ENCODE measurements at regions not wholly inside any gene's neighbourhood (a gene's known extent, or its start where the extent isn't known, plus 50 kb on each side); places are given as distances from the start of the nearest gene placed in this dataset.

DNA sequence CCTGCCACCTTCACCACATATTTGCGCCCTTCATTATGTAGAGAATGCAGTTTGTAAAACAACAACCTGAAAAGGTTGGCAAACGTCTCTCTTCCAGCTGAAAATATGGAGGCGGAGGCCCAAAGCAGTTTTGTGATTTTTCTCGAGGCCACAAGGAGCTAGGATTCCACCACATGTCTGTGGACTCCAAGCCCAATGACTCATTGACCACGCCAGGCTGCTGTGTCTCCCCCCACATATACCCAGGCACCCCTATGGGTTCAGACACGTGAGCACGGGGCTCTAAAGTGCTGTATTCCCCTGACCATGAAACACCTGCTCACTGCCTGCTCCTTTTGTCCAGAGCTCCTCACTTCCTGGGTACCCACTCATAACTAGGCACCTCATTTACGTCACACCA lies 121.4 kb upstream of the CDH5 start:
- FAIRE-seq, result no peak
- H4K20me1 ChIP-seq (ENCODE audit: insufficient read depth, low read length), result no peaks in the 10 kb centered on the region
- WGBS (ENCODE audit: low lambda C conversion rate), result 4% methylated on average over 5 of the region's 8 CpGs
- no peak for DNase-seq (ENCODE audit: low spot score)
- no peak overlapping the region for H3K9ac ChIP-seq (ENCODE audit: insufficient read depth, low read depth, low read length)
- no peaks in the 10 kb centered on the region for H3K9me3 ChIP-seq (ENCODE audit: low read length)
- no peaks in the 10 kb centered on the region for H3K36me3 ChIP-seq (replicated peaks in 1 of 2; ENCODE audit: control insufficient read depth in 1 of 2, insufficient read depth in 2 of 2, low read length in 2 of 2)
- ChIA-PET CTCF (ENCODE audit: low intra/inter-chr PET ratio, low total read pairs) (no interaction called here), POLR2A (no interaction called here)
- no peak overlapping the region for H3K27ac ChIP-seq (ENCODE audit: extremely low read length, insufficient read depth, low read length)
- H3K4me1 ChIP-seq (ENCODE audit: insufficient read depth, low read length), result no peaks in the 10 kb centered on the region
- no peak overlapping the region for H3K4me3 ChIP-seq (replicated peaks in 1 of 3; ENCODE audit: insufficient read depth in 1 of 3, low read depth in 2 of 3, low read length in 3 of 3)
- TF ChIP-seq ZNF205 (CRISPR knock-in tag; IDR thresholded peaks at IDR 0.05) (no peak), MEIS1 (CRISPR knock-in tag; IDR thresholded peaks at IDR 0.05; ENCODE audit: borderline replicate concordance) (no peak), ZNF335 (CRISPR knock-in tag; IDR thresholded peaks at IDR 0.05) (no peak), ZNF567 (CRISPR knock-in tag; IDR thresholded peaks at IDR 0.05; ENCODE audit: borderline replicate concordance) (no peak), ZBTB8A (CRISPR knock-in tag; IDR thresholded peaks at IDR 0.05; ENCODE audit: borderline replicate concordance, low read depth) (no peak), TARDBP (CRISPR knock-in tag; IDR thresholded peaks at IDR 0.05) (no peak), ARNT (IDR thresholded peaks at IDR 0.05) (no peak), DRAP1 (CRISPR knock-in tag; IDR thresholded peaks at IDR 0.05) (no peak), ZNF850 (CRISPR knock-in tag; conservative IDR thresholded peaks at IDR 0.05) (no peak), ZNF138 (CRISPR knock-in tag; IDR thresholded peaks at IDR 0.05; ENCODE audit: low read depth) (no peak), DDIT3 (CRISPR knock-in tag; IDR thresholded peaks at IDR 0.05) (no peak)
- TF ChIP-seq, protein P1, sequence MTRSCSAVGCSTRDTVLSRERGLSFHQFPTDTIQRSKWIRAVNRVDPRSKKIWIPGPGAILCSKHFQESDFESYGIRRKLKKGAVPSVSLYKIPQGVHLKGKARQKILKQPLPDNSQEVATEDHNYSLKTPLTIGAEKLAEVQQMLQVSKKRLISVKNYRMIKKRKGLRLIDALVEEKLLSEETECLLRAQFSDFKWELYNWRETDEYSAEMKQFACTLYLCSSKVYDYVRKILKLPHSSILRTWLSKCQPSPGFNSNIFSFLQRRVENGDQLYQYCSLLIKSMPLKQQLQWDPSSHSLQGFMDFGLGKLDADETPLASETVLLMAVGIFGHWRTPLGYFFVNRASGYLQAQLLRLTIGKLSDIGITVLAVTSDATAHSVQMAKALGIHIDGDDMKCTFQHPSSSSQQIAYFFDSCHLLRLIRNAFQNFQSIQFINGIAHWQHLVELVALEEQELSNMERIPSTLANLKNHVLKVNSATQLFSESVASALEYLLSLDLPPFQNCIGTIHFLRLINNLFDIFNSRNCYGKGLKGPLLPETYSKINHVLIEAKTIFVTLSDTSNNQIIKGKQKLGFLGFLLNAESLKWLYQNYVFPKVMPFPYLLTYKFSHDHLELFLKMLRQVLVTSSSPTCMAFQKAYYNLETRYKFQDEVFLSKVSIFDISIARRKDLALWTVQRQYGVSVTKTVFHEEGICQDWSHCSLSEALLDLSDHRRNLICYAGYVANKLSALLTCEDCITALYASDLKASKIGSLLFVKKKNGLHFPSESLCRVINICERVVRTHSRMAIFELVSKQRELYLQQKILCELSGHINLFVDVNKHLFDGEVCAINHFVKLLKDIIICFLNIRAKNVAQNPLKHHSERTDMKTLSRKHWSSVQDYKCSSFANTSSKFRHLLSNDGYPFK (CRISPR knock-in tag; IDR thresholded peaks at IDR 0.05; ENCODE audit: borderline replicate concordance), result no peak
- TF ChIP-seq, protein P2, sequence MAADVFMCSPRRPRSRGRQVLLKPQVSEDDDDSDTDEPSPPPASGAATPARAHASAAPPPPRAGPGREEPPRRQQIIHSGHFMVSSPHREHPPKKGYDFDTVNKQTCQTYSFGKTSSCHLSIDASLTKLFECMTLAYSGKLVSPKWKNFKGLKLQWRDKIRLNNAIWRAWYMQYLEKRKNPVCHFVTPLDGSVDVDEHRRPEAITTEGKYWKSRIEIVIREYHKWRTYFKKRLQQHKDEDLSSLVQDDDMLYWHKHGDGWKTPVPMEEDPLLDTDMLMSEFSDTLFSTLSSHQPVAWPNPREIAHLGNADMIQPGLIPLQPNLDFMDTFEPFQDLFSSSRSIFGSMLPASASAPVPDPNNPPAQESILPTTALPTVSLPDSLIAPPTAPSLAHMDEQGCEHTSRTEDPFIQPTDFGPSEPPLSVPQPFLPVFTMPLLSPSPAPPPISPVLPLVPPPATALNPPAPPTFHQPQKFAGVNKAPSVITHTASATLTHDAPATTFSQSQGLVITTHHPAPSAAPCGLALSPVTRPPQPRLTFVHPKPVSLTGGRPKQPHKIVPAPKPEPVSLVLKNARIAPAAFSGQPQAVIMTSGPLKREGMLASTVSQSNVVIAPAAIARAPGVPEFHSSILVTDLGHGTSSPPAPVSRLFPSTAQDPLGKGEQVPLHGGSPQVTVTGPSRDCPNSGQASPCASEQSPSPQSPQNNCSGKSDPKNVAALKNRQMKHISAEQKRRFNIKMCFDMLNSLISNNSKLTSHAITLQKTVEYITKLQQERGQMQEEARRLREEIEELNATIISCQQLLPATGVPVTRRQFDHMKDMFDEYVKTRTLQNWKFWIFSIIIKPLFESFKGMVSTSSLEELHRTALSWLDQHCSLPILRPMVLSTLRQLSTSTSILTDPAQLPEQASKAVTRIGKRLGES (CRISPR knock-in tag; IDR thresholded peaks at IDR 0.05; ENCODE audit: borderline replicate concordance), result no peak
- TF ChIP-seq, protein P3, sequence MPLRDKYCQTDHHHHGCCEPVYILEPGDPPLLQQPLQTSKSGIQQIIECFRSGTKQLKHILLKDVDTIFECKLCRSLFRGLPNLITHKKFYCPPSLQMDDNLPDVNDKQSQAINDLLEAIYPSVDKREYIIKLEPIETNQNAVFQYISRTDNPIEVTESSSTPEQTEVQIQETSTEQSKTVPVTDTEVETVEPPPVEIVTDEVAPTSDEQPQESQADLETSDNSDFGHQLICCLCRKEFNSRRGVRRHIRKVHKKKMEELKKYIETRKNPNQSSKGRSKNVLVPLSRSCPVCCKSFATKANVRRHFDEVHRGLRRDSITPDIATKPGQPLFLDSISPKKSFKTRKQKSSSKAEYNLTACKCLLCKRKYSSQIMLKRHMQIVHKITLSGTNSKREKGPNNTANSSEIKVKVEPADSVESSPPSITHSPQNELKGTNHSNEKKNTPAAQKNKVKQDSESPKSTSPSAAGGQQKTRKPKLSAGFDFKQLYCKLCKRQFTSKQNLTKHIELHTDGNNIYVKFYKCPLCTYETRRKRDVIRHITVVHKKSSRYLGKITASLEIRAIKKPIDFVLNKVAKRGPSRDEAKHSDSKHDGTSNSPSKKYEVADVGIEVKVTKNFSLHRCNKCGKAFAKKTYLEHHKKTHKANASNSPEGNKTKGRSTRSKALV (CRISPR knock-in tag; IDR thresholded peaks at IDR 0.05), result no peak
- in situ Hi-C loops (cut with HindIII; ENCODE audit: extremely low pct_ligation_motif_present, low pct_unique_long_range_greater_than_20kb) (no loop called here), intact Hi-C loops (cut with micrococcal nuclease; ENCODE audit: unreplicated experiment) (no loop called here)
- no peak for ATAC-seq
- BruUV-seq (replicated peaks), result no TSS peak
- no peaks in the 10 kb centered on the region for H3K79me2 ChIP-seq (ENCODE audit: insufficient read depth, low read length)
- no peak overlapping the region for H3K4me2 ChIP-seq (ENCODE audit: low read depth, low read length)
- peaks cover 2 to 50% of the 10 kb centered on the region in 2 experiments; a peak in 4 of 5 replicates for H3K27me3 ChIP-seq (ENCODE audit: control insufficient read depth in 1 of 2, insufficient read depth in 2 of 2, low read length in 2 of 2)
- H2AFZ ChIP-seq (ENCODE audit: low read length), result no peak overlapping the region
